ENCODE measurements at regions not wholly inside any gene's neighbourhood (a gene's known extent, or its start where the extent isn't known, plus 50 kb on each side); places are given as distances from the start of the nearest gene placed in this dataset.

GRCh38 chr12:65556676-65557437 lies 267.4 kb upstream of the HMGA2 start:
- DNase-seq, result peak; percentile 56

GRCh38 chr12:65557438-65558181 lies 266.7 kb upstream of the HMGA2 start:
- no peak for DNase-seq

- DNase-seq, result no peak
These were observed 264.0 kb upstream of the HMGA2 start for GRCh38 chr12:65560286-65560685.

DNA sequence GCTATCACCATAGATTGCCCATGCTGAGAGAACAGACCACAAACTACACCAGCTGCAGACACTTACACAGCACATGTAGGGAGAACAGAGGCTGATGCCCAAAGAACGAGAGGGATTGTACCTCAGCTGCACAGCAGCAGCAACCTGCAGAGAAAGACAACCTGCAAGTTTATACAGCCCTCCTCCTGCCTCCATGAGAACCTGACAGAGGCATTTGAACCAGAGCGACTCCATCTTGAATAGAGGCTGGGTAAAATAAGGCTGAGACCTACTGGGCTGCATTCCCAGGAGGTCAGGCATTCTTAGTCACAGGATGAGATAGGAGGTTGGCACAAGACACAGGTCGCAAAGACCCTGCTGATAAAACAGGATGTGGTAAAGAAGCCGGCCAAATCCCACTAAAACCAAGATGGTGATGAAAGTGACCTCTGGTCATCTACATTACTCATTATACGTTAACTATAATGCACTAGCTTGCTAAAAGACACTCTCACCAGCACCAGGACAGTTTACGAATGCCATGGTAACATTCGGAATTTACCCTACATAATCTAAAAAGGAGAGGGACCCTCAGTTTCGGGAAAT lies 262.4 kb upstream of the HMGA2 start:
- no peak for DNase-seq

DNA sequence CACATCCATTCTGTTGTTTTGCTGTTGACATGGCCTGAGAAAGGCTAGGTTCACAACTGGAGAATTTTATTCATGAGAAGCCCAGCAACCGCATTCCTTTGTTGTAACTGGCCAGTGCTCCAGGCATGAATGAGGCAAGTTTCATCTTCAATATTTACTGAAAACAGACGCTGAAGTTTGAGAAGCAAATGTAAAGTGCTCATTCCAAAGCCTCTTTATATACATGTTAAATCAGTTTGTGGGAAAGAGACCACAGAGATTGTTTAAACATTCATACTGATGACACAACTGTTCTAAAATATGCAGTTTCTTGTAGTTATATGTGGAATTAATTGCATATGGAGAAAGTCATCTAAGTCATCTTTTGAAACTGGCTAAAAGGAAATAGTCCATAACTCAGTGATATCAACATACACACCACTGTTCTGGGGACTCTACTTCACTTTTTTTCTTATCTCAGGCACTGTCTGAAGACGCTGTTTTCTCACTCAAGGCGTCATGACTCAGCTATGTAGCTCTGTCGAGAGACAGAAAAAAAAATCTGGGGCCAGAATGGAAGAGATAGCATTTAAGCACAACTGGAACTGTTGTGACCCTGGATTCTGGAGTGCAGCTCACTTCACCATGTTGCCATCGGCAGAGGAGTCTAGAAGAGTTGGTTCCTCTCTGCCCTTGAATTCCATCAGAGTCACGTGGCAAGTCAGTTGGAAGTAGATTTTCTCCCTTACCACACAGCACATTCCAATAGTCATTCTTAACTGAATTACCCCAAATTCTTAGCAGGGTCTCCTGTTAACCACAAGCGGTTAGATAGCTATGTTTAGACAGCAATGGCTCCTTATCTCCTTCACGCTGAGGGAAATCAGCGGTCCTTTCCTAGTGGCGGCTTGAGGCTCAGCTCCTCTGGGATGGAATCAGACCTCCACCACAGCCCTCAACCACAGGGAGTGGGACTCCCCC lies 258.4 kb upstream of the HMGA2 start:
- no peak for DNase-seq

- no peak for DNase-seq
These were observed 257.5 kb upstream of the HMGA2 start for GRCh38 chr12:65566751-65567150.

DNA sequence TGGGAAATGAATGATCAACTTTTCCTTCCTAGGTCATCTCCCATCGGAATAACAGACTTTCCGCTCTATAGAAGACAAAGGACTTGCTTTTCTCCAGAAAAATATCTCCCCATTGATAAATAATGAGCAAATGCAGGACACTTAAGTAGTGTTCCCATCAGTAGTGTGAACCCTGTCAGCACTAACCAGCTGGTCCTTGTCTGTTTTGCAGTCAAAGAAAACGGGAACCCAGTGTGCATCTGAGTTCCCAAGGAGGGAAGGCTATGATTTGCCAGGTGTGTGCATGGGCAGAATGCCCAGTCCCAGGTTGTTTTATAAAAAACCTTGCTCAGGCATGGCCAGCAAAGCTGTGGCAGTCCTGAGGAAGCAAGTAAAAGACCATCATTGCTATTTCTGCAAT lies 256.5 kb upstream of the HMGA2 start:
- DNase-seq, result no peak

DNA sequence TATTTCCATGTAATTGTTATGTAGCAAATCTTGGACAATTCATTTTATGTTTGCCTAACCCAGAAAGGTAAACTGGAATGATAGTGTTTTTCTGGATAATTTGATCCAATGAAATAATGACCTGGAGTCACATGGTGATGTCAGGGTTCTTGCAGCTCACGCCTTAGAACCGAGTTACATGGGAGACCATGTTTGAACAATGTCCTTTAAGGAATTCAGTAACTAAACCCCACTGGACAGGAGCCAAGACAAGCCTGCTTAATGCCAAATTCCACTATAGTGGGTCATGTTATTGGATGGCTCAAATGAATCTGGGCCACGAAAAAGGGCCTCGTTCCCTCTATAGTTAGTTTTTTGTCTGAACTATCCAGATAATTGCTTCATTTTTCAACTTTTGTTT lies 255.8 kb upstream of the HMGA2 start:
- no peak for DNase-seq

GRCh38 chr12:65570451-65571130 lies 253.7 kb upstream of the HMGA2 start:
- DNase-seq, result no peak

GRCh38 chr12:65574867-65575266 lies 249.4 kb upstream of the HMGA2 start:
- DNase-seq, result no peak

- DNase-seq, result no peak
These were observed 240.3 kb upstream of the HMGA2 start for GRCh38 chr12:65584016-65584415.

DNA sequence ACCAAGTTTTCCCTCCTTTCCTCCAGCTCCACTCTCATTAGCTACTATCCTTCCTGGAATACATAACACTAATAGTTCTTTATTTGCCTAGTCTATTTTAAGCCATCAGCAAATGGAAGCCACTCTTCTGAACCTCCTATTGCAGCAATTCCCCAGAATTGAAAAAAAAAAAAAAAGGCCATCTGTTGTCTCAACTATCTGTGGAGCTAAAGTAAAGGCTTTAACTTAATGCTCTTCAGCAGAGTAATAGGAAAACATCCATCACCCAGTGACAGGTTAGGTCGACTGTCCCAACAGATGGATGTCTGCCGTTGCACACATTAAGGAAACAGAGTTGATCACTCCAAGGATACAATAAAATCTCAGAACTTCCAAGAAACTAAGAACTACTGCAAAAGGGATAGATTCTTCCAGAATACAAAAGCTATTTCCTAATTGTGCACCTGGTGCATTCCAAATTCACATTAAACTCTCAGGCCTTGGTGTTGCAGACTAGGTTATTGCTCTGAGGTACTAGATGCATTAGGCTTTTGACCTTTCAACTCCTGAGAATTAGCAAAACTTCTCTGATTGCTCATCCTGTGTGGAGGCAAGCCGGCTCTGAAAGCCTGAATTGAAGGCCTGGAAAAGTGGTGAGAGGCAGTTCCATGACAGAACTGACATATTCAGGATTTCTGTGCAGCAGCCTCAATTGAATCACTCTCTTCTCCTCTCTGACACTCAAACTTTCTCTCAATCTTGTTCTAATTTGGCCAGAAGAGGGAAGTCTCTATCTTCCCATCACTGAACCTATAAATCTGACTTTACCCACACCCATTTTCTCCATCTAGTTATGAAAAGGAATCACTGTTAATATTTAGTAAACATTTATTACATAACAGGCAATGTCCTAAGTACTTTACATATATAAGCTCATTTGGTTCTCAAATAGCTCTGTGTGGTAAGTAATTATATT lies 238.4 kb upstream of the HMGA2 start:
- no peak for DNase-seq

DNA sequence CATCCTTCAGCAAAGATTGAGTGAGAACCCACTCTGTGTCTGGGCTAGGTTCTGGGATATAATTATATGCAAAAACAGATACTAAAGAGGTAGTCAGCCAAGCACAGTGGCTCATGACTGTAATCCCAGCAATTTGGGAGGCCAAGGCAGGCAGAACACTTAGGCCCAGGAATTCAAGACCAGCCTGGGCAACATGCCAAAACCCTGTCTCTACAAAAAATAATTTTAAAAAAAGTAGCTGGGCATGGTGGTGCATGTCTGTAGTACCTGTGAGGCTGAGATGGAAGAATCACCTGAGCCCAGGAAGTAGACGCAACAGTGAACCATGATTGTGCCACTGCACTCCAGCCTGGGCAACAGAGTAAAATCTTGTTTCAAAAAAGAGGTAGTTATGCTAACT lies 237.5 kb upstream of the HMGA2 start:
- no peak for DNase-seq

- no peak for DNase-seq
These were observed 234.0 kb upstream of the HMGA2 start for GRCh38 chr12:65590318-65590717.

- no peak for DNase-seq
These were observed 231.9 kb upstream of the HMGA2 start for GRCh38 chr12:65592416-65592815.

GRCh38 chr12:65593239-65593701 lies 231.0 kb upstream of the HMGA2 start:
- no peak for DNase-seq

DNA sequence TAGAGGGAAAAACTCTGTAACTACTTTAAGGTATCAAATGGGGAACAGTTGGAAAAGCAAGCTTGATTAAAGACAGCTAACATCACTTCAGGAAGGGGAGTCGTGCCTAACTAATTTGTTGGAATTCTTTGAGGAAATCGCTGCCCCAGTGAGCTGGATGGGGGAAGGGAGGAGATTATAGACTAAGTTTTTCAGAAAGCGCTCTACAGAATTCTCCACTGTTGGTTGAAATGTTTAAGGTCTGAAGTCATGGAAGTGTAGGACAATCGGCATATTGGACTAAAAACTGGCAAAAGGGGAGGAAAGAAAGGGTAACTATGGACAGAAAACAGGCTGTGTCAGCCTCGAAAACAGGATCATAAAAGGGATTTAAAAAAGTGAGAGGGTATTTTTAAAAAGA lies 229.9 kb upstream of the HMGA2 start:
- DNase-seq, result no peak

DNA sequence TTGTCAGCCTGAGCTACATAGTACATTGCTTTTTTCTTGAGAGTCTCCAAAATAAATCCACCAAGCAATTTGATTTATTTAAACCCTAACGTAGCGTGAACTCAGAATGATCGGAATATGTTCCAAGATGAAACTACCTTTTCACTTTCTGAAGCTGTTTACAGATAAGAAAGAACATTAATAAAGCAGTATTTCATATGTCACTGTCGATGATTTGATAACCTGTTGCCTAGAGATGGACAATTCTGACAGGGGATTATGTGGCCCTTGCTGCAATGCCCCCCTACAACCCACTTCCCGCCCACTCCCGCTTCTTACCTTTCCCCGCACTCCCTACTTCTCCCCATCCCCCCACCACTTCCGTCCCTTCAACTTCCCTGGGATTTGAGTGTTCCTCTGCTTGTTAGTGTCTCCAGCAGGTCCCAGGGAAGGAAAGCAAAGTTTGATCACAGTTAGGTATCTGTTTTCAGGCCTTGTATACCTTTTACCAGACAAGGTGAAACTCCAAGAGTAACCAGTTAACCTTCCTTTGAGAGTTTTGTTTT lies 229.2 kb upstream of the HMGA2 start:
- DNase-seq, result no peak

DNA sequence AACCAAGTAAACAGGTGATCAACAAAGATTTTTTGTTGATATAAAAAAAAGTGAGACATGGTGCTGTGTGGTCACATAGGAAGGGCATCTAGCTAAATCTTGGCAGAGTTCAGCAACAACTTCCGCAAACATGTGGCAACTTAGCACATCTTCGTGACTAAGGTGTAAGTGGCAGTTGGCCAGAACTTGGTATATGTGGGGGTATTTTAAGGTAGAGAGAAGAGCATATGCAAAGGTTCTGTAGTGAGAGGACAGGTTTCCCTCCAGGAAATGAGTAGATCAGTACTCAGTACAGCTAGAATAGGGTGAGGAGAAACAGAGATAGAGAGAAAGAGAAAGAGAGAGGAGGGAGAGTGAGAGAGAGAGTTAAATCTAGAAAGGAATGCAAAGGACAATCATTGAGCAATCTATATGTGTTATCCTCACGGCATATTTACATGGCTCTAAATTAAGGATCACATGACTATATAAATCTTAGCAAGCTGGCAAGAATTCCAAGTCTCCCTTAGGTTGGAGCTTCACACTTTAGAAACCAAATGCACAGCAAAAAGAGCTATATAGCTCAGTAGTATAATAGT lies 227.7 kb upstream of the HMGA2 start:
- DNase-seq, result no peak

DNA sequence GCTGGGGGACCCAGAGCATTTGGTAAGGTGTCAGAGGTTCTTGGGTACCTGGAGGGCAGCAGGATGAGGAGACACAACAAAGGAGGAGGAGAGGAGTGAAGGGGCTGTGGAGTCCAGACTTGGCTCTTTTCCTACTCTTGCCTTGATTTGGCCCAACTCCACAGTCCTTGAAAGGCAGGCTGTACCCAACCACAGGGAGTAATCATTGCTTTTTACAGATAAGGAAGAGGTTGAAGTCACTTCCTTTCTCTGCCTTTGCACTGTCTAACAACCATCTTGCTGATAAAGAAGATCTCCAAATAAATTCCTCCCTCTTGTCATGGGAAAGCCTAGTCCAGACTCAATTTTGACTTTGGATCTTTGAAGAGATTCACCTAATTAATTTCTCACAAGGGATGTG lies 226.8 kb upstream of the HMGA2 start:
- DNase-seq, result no peak

All from CD4-positive, alpha-beta T cell treated with Interleukin-4 for 4 hours (primary cell).